ENCODE measurements at regions not wholly inside any gene's neighbourhood (a gene's known extent, or its start where the extent isn't known, plus 50 kb on each side); places are given as distances from the start of the nearest gene placed in this dataset.

DNA sequence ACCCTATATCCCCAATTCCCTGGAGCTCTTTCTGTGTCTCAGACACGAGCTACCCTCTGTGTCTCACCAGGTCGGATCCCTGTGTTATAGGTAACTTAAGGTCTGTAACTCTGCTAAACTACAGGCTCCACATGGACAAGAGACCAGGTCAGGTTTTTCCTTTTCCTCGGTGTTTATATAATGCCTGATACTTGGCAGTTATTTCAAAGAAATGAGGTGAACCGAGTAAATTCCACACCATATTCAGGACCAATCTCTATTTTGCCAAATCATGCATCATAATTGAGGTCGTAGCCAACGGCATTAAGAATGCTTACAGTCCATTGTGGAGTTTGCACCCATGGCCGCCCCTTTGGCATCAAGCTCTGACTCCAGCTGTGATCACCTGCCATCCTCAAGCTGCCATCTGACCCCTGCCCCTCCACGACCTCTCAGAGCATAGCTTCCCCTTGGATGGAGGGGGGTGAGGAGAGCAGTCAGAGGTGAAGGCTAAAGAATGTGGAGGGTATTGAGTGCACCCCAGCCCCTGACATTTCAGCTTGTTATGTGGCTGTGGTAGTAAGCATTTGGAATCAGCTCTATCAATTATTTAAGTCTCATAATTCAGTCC is 434.7 kb upstream of the RBFOX1 start:
- TF ChIP-seq TOX (CRISPR knock-in tag; IDR thresholded peaks at IDR 0.05; ENCODE audit: borderline replicate concordance) = no peak
- TF ChIP-seq, protein P1, sequence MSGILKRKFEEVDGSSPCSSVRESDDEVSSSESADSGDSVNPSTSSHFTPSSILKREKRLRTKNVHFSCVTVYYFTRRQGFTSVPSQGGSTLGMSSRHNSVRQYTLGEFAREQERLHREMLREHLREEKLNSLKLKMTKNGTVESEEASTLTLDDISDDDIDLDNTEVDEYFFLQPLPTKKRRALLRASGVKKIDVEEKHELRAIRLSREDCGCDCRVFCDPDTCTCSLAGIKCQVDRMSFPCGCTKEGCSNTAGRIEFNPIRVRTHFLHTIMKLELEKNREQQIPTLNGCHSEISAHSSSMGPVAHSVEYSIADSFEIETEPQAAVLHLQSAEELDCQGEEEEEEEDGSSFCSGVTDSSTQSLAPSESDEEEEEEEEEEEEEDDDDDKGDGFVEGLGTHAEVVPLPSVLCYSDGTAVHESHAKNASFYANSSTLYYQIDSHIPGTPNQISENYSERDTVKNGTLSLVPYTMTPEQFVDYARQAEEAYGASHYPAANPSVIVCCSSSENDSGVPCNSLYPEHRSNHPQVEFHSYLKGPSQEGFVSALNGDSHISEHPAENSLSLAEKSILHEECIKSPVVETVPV (CRISPR knock-in tag; IDR thresholded peaks at IDR 0.05) = no peak
- ATAC-seq = no peak

DNA sequence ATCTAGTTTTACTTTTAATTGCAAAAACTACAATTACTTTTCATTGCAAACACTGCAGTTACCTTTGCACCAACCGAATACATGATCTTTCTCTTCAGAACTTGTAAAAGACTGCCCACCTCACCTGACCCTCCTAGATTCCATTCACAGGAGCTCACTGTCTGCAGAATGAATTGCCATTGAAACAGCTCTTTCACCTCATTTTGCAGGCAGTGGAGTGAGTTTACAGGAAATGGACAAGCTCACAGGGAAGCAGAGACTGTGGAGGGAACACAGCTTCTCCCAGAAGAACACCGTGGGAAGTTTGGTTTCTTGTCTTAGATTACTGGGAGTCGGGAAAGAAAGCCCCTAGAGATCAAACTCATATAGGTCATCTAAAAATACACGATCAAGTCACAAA is 439.7 kb upstream of the RBFOX1 start:
- TF ChIP-seq ZNF70 (CRISPR knock-in tag; IDR thresholded peaks at IDR 0.05) (no peak), ESRRG (CRISPR knock-in tag; IDR thresholded peaks at IDR 0.05) (no peak), PATZ1 (CRISPR knock-in tag; IDR thresholded peaks at IDR 0.05; ENCODE audit: borderline replicate concordance) (no peak), CSDC2 (CRISPR knock-in tag; IDR thresholded peaks at IDR 0.05) (no peak), RARB (CRISPR knock-in tag; IDR thresholded peaks at IDR 0.05) (no peak), POU6F1 (CRISPR knock-in tag; IDR thresholded peaks at IDR 0.05; ENCODE audit: borderline replicate concordance, low read depth) (no peak), ZFP30 (CRISPR knock-in tag; IDR thresholded peaks at IDR 0.05) (no peak), ZNF8 (CRISPR knock-in tag; IDR thresholded peaks at IDR 0.05) (no peak), ARNTL (CRISPR knock-in tag; IDR thresholded peaks at IDR 0.05; ENCODE audit: borderline replicate concordance, low read depth) (no peak), OSR1 (CRISPR knock-in tag; IDR thresholded peaks at IDR 0.05) (no peak), BACH2 (CRISPR knock-in tag; IDR thresholded peaks at IDR 0.05; ENCODE audit: borderline replicate concordance) (no peak), SNAI2 (CRISPR knock-in tag; IDR thresholded peaks at IDR 0.05) (no peak)
- TF ChIP-seq, protein P1 (CRISPR knock-in tag; IDR thresholded peaks at IDR 0.05) = no peak
- no peak for ATAC-seq

DNA sequence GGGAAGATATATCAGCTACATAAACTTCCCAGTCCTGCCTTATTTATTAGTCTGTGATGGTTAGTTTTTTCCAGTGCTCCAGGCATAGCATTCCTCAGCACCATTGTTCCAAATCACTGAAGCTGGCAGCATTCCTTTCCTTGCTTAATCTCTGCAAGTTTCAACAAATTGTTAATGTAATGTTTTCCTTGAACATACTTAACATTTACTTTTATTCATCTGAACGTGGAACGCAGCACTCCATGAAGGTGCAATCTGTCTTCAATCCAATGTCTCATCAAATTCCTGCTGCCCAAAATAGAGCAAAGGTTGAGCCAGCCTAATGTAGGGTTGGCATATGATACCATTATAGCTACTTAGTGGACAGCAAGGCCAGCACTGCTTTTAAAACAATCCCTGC is 441.1 kb upstream of the RBFOX1 start:
- TF ChIP-seq ZNF565 (CRISPR knock-in tag; conservative IDR thresholded peaks at IDR 0.05; ENCODE audit: low read depth) (no peak), TSHZ2 (CRISPR knock-in tag; IDR thresholded peaks at IDR 0.05) (no peak), OSR1 (CRISPR knock-in tag; IDR thresholded peaks at IDR 0.05) (no peak)
- ATAC-seq = no peak

GRCh38 chr16:6888531-6888930 is 444.1 kb upstream of the RBFOX1 start:
- TF ChIP-seq ZNF565 (CRISPR knock-in tag; conservative IDR thresholded peaks at IDR 0.05; ENCODE audit: low read depth) = no peak
- no peak for TF ChIP-seq SNAI2 (CRISPR knock-in tag; IDR thresholded peaks at IDR 0.05)
- TF ChIP-seq, protein P1 (CRISPR knock-in tag; IDR thresholded peaks at IDR 0.05) = no peak
- no peak for TF ChIP-seq PPARA (CRISPR knock-in tag; IDR thresholded peaks at IDR 0.05; ENCODE audit: borderline replicate concordance)
- TF ChIP-seq TCF4 (CRISPR knock-in tag; IDR thresholded peaks at IDR 0.05; ENCODE audit: borderline replicate concordance) = no peak
- TF ChIP-seq ESRRG (CRISPR knock-in tag; IDR thresholded peaks at IDR 0.05) = no peak
- no peak for TF ChIP-seq ZFP30 (CRISPR knock-in tag; IDR thresholded peaks at IDR 0.05)
- TF ChIP-seq RARB (CRISPR knock-in tag; IDR thresholded peaks at IDR 0.05) = no peak
- TF ChIP-seq POU6F1 (CRISPR knock-in tag; IDR thresholded peaks at IDR 0.05; ENCODE audit: borderline replicate concordance, low read depth) = no peak
- ATAC-seq = no peak

All from SK-N-SH treated with all-trans-retinoic acid at 6 μM for 48 hours (cell line).